IMR-90 (cell line): ENCODE measurements at regions not wholly inside any gene's neighbourhood (a gene's known extent, or its start where the extent isn't known, plus 50 kb on each side); places are given as distances from the start of the nearest gene placed in this dataset.

Source experiments
- CHD1 ChIP-seq: IDR thresholded peaks from 2 replicates; pipeline ENCODE4 v1.6.1; 2012; ENCODE audit warnings: low read depth, low read length, improper control_type of control experiment
- MAFK ChIP-seq: IDR thresholded peaks from 2 replicates; pipeline ENCODE4 v1.6.1; 2012; ENCODE audit warnings: low read depth, low read length, improper control_type of control experiment
- NFE2L2 ChIP-seq: fragments of 150-350 bp; IDR thresholded peaks from 2 replicates; pipeline ENCODE4 v1.6.1; 2016; ENCODE audit warnings: low read depth, mild to moderate bottlenecking, low read length
- POLR2A ChIP-seq: IDR thresholded peaks from 2 replicates; pipeline ENCODE4 v1.6.1; 2012; ENCODE audit warnings: mild to moderate bottlenecking, low read depth, low read length
- SMC3 ChIP-seq: fragments of 150-350 bp; IDR thresholded peaks from 2 replicates; pipeline ENCODE4 v1.6.1; 2016; ENCODE audit warnings: low read depth, mild to moderate bottlenecking, antibody characterized with exemption, low read length, moderate library complexity
- TF ChIP-seq, protein P1 (sequence below): conservative IDR thresholded peaks from 2 replicates; pipeline ENCODE4 v1.5.1; 2012; ENCODE audit warnings: mild to moderate bottlenecking, low read depth, low read length, improper control_type of control experiment
- TF ChIP-seq, protein P2 (sequence below): fragments of 150-350 bp; IDR thresholded peaks from 2 replicates; pipeline ENCODE4 v1.6.1; 2017; ENCODE audit warnings: mild to moderate bottlenecking, antibody characterized with exemption, low read length, low read depth

DNA sequence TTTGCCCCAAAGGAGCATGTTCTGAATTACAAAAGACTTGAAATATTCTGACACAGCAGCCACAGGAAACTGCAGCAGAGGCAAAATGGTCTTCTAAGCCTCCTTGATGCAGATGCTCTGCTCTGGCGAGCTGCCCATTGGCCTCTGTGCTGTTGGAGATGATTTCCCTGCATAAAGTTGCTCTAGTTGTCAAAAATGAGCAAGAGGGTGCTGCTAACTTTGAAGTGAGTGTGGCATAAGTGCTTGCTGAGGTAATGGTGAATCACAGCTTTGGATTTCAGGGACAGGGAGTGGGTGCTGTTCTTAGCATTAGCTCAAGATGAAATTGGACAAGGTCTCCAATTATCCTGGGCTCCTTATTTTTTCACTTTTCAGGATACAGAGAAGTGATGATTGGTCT lies 435.4 kb downstream of the TMEM135 start:
- TF ChIP-seq, protein P1, sequence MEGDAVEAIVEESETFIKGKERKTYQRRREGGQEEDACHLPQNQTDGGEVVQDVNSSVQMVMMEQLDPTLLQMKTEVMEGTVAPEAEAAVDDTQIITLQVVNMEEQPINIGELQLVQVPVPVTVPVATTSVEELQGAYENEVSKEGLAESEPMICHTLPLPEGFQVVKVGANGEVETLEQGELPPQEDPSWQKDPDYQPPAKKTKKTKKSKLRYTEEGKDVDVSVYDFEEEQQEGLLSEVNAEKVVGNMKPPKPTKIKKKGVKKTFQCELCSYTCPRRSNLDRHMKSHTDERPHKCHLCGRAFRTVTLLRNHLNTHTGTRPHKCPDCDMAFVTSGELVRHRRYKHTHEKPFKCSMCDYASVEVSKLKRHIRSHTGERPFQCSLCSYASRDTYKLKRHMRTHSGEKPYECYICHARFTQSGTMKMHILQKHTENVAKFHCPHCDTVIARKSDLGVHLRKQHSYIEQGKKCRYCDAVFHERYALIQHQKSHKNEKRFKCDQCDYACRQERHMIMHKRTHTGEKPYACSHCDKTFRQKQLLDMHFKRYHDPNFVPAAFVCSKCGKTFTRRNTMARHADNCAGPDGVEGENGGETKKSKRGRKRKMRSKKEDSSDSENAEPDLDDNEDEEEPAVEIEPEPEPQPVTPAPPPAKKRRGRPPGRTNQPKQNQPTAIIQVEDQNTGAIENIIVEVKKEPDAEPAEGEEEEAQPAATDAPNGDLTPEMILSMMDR, result no peak
- TF ChIP-seq NFE2L2 (no peak), SMC3 (no peak), POLR2A (no peak), MAFK (peak; percentile 43; the same call in 1 of the 2 replicates), CHD1 (no peak)
- TF ChIP-seq, protein P2, sequence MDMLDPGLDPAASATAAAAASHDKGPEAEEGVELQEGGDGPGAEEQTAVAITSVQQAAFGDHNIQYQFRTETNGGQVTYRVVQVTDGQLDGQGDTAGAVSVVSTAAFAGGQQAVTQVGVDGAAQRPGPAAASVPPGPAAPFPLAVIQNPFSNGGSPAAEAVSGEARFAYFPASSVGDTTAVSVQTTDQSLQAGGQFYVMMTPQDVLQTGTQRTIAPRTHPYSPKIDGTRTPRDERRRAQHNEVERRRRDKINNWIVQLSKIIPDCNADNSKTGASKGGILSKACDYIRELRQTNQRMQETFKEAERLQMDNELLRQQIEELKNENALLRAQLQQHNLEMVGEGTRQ, result no peak
